Transverse colon (tissue), 4 donors: ENCODE measurements at regions not wholly inside any gene's neighbourhood (a gene's known extent, or its start where the extent isn't known, plus 50 kb on each side); places are given as distances from the start of the nearest gene placed in this dataset.

ENCODE experiments used
- CTCF ChIP-seq, 5 experiments: fragments of 200-600 bp in 3 of 5; fragments of 450-650 bp in 2 of 5; sonication (generic) in 3 of 5; IDR thresholded peaks; 1 replicate in 2 of 5; 2 replicates in 3 of 5; pipeline ENCODE4 v1.5.1; 2016 to 2017; ENCODE audit warnings: antibody characterized with exemption in 5 of 5, inconsistent platforms in 3 of 5, mild to moderate bottlenecking in 2 of 5, moderate library complexity in 1 of 5
- EP300 ChIP-seq: sonication (generic); formaldehyde crosslinking; IDR thresholded peaks from one replicate; pipeline ENCODE4 v1.6.1; 2017; ENCODE audit warnings: antibody characterized with exemption, low read depth
- POLR2A ChIP-seq: fragments of 450-650 bp; IDR thresholded peaks from one replicate; pipeline ENCODE4 v1.6.1; 2016; ENCODE audit warnings: antibody characterized with exemption, mild to moderate bottlenecking, moderate library complexity
- POLR2AphosphoS5 ChIP-seq, 3 donors: sonication (generic); formaldehyde crosslinking; IDR thresholded peaks; one replicate each; pipeline ENCODE4 v1.6.1; 2016; ENCODE audit warnings: antibody characterized with exemption in 3 of 3

GRCh38 chr2:16175247-16175825 lies 235.0 kb downstream of the MYCN start:
- no peak for TF ChIP-seq CTCF (IDR thresholded peaks at IDR 0.05)
- no peak for TF ChIP-seq EP300
- TF ChIP-seq POLR2AphosphoS5 (IDR thresholded peaks at IDR 0.05), result no peak
- TF ChIP-seq POLR2A, result no peak
